IMR-90 (cell line): ENCODE measurements at regions not wholly inside any gene's neighbourhood (a gene's known extent, or its start where the extent isn't known, plus 50 kb on each side); places are given as distances from the start of the nearest gene placed in this dataset.

Experiments used
- ATAC-seq: fragments of 200-7000 bp; cut with Tn5 transposase; 2 replicates; pipeline ENCODE4 v1.9.1; 2020; ENCODE audit warnings: low read depth, mild to moderate bottlenecking, moderate library complexity
- BruUV-seq: library from RNA; stranded (reverse); fragments of 400-500 nt; replicated peaks from 2 replicates; lab custom pipeline; 2021; lab: Mats Ljungman, UMichigan
- CTCF ChIA-PET: fragments of 300-600 bp; formaldehyde crosslinking; extraction: SDS; loops from one replicate; lab custom pipeline; 2021; ENCODE audit warnings: antibody characterized with exemption; lab: Yijun Ruan, JAX
- POLR2A ChIA-PET: fragments of 300-600 bp; sonication (Branson Sonifier 250); formaldehyde crosslinking; loops from one replicate; lab custom pipeline; 2022; ENCODE audit warnings: antibody characterized with exemption; ENCODE audit not compliant: unreplicated experiment; lab: Charles Lee
- DNase-seq: peaks from one replicate; pipeline ENCODE4 v3.0.0; 2013
- H2AFZ ChIP-seq: replicated peaks from 2 replicates; pipeline ENCODE3; 2013; ENCODE audit warnings: low read length, mild to moderate bottlenecking; ENCODE audit not compliant: poor library complexity
- H2AK5ac ChIP-seq: 2 replicates; pipeline ENCODE4 v1.6.1; 2013; ENCODE audit warnings: low read depth, low read length, inconsistent platforms
- H2AK9ac ChIP-seq: replicated peaks from 2 replicates; pipeline ENCODE3; 2013; ENCODE audit warnings: mild to moderate bottlenecking, low read depth, low read length, moderate library complexity; ENCODE audit not compliant: poor library complexity
- H2BK120ac ChIP-seq: 2 replicates; pipeline ENCODE4 v1.6.1; 2013; ENCODE audit warnings: low read depth, low read length, inconsistent platforms
- H2BK15ac ChIP-seq: 3 replicates; pipeline ENCODE4 v1.6.1; 2013; ENCODE audit warnings: low read depth, low read length, inconsistent platforms
- H2BK20ac ChIP-seq: 2 replicates; pipeline ENCODE4 v1.6.1; 2013; ENCODE audit warnings: low read depth, mild to moderate bottlenecking, inconsistent platforms, low read length, moderate library complexity
- H2BK5ac ChIP-seq: 2 replicates; pipeline ENCODE4 v1.6.1; 2013; ENCODE audit warnings: mild to moderate bottlenecking, low read depth, low read length, inconsistent platforms; ENCODE audit not compliant: poor library complexity, severe bottlenecking
- H3K14ac ChIP-seq: replicated peaks from 2 replicates; pipeline ENCODE4 v1.6.1; 2013; ENCODE audit warnings: low read depth, low read length, inconsistent platforms
- H3K18ac ChIP-seq: 2 replicates; pipeline ENCODE4 v1.6.1; 2013; ENCODE audit warnings: low read depth, low read length, control low read depth
- H3K23ac ChIP-seq: 2 replicates; pipeline ENCODE4 v1.6.1; 2013; ENCODE audit warnings: low read depth, low read length, inconsistent platforms
- H3K27ac ChIP-seq: 2 replicates; pipeline ENCODE4 v1.5.1; 2013; ENCODE audit warnings: mild to moderate bottlenecking, control low read depth, low read length; ENCODE audit not compliant: insufficient read depth
- H3K27me3 ChIP-seq: 2 replicates; pipeline ENCODE4 v1.6.1; 2013; ENCODE audit warnings: low read length; ENCODE audit not compliant: control insufficient read depth, insufficient read depth
- H3K36me3 ChIP-seq: 2 replicates; pipeline ENCODE4 v1.6.1; 2013; ENCODE audit warnings: low read length, mixed read lengths; ENCODE audit not compliant: control insufficient read depth, insufficient read depth
- H3K4ac ChIP-seq: 2 replicates; pipeline ENCODE4 v1.6.1; 2013; ENCODE audit warnings: low read depth, low read length, inconsistent platforms
- H3K4me1 ChIP-seq: 2 replicates; pipeline ENCODE4 v1.6.1; 2013; ENCODE audit warnings: low read length, mixed read lengths; ENCODE audit not compliant: control insufficient read depth, insufficient read depth
- H3K4me2 ChIP-seq: 2 replicates; pipeline ENCODE4 v1.6.1; 2013; ENCODE audit warnings: low read depth, mild to moderate bottlenecking, control low read depth, low read length, moderate library complexity
- H3K4me3 ChIP-seq: 2 replicates; pipeline ENCODE4 v1.5.1; 2013; ENCODE audit warnings: low read depth, mild to moderate bottlenecking, control low read depth, low read length, moderate library complexity; ENCODE audit not compliant: insufficient read depth
- H3K56ac ChIP-seq: 2 replicates; pipeline ENCODE4 v1.6.1; 2013; ENCODE audit warnings: low read length, inconsistent platforms; ENCODE audit not compliant: insufficient read depth; ENCODE audit errors: extremely low read depth
- H3K79me1 ChIP-seq, 2 experiments: 2 replicates each; pipeline ENCODE4 v1.6.1; 2013; ENCODE audit warnings: low read length in 2 of 2, inconsistent platforms in 1 of 2, low read depth in 1 of 2
- H3K9ac ChIP-seq: 2 replicates; pipeline ENCODE4 v1.6.1; 2013; ENCODE audit warnings: low read depth, low read length, control low read depth
- H3K9me1 ChIP-seq: 2 replicates; pipeline ENCODE4 v1.6.1; 2013; ENCODE audit warnings: low read length, inconsistent platforms; ENCODE audit not compliant: insufficient read depth
- H3K9me3 ChIP-seq: 2 replicates; pipeline ENCODE4 v1.6.1; 2013; ENCODE audit warnings: low read length; ENCODE audit not compliant: control insufficient read depth, insufficient read depth
- H4K20me1 ChIP-seq: 2 replicates; pipeline ENCODE4 v1.6.1; 2013; ENCODE audit warnings: low read length, inconsistent platforms; ENCODE audit not compliant: insufficient read depth
- H4K5ac ChIP-seq: 2 replicates; pipeline ENCODE4 v1.6.1; 2013; ENCODE audit warnings: mild to moderate bottlenecking, low read depth, low read length, control low read depth
- H4K8ac ChIP-seq, 2 experiments: 2 replicates each; pipeline ENCODE4 v1.6.1; 2013; ENCODE audit warnings: low read depth in 2 of 2, low read length in 2 of 2, control low read depth in 1 of 2, inconsistent platforms in 1 of 2
- H4K91ac ChIP-seq: 2 replicates; pipeline ENCODE4 v1.6.1; 2013; ENCODE audit warnings: low read depth, low read length, inconsistent platforms; ENCODE audit not compliant: insufficient read depth
- BHLHE40 ChIP-seq: fragments of 150-350 bp; IDR thresholded peaks from 2 replicates; pipeline ENCODE4 v1.6.1; 2016; ENCODE audit warnings: mild to moderate bottlenecking, low read depth, low read length
- CEBPB ChIP-seq: IDR thresholded peaks from 2 replicates; pipeline ENCODE4 v1.6.1; 2012; ENCODE audit warnings: low read depth, low read length, improper control_type of control experiment
- CTCF ChIP-seq: conservative IDR thresholded peaks from 2 replicates; pipeline ENCODE4 v1.5.1; 2012; ENCODE audit warnings: mild to moderate bottlenecking, low read depth, low read length, improper control_type of control experiment
- ELK1 ChIP-seq: fragments of 150-350 bp; IDR thresholded peaks from 2 replicates; pipeline ENCODE4 v1.6.1; 2016; ENCODE audit warnings: low read depth, mild to moderate bottlenecking, low read length, moderate library complexity, borderline replicate concordance
- FOS ChIP-seq: fragments of 150-350 bp; IDR thresholded peaks from 2 replicates; pipeline ENCODE4 v1.6.1; 2016; ENCODE audit warnings: low read depth, low read length
- MAFK ChIP-seq: IDR thresholded peaks from 2 replicates; pipeline ENCODE4 v1.6.1; 2012; ENCODE audit warnings: low read depth, low read length, improper control_type of control experiment
- MAZ ChIP-seq: IDR thresholded peaks from 2 replicates; pipeline ENCODE4 v1.6.1; 2012; ENCODE audit warnings: low read depth, mild to moderate bottlenecking, low read length, improper control_type of control experiment, moderate library complexity, borderline replicate concordance
- MXI1 ChIP-seq: IDR thresholded peaks from 2 replicates; pipeline ENCODE4 v1.6.1; 2012; ENCODE audit warnings: low read depth, mild to moderate bottlenecking, low read length, moderate library complexity, borderline replicate concordance
- NFE2L2 ChIP-seq: fragments of 150-350 bp; IDR thresholded peaks from 2 replicates; pipeline ENCODE4 v1.6.1; 2016; ENCODE audit warnings: low read depth, mild to moderate bottlenecking, low read length
- RAD21 ChIP-seq: IDR thresholded peaks from 2 replicates; pipeline ENCODE4 v1.6.1; 2012; ENCODE audit warnings: low read length, improper control_type of control experiment
- RFX5 ChIP-seq: IDR thresholded peaks from 2 replicates; pipeline ENCODE4 v1.8.0; 2012; ENCODE audit warnings: low read depth, mild to moderate bottlenecking, low read length, moderate library complexity
- SMC3 ChIP-seq: fragments of 150-350 bp; IDR thresholded peaks from 2 replicates; pipeline ENCODE4 v1.6.1; 2016; ENCODE audit warnings: low read depth, mild to moderate bottlenecking, antibody characterized with exemption, low read length, moderate library complexity
- USF2 ChIP-seq: fragments of 150-350 bp; IDR thresholded peaks from 2 replicates; pipeline ENCODE4 v1.6.1; 2017; ENCODE audit warnings: mild to moderate bottlenecking, antibody characterized with exemption, low read length, low read depth
- WGBS, 2 experiments: methylation state at CpG; one replicate each; pipeline versions ENCODE4 v1.1.5 to v1.1.7; 2013; ENCODE audit warnings: missing lambda C conversion rate in 2 of 2; ENCODE audit not compliant: insufficient read length in 1 of 2; ENCODE audit errors: extremely low coverage in 2 of 2; 5-methylcytosine and 5-hydroxymethylcytosine counted together
- dilution Hi-C: fragments of 300-500 bp; cut with HindIII; formaldehyde crosslinking; loops from one replicate; pipeline ENCODE4 v1.14.3; 2018; ENCODE audit warnings: low sequenced_read_pairs; ENCODE audit not compliant: unreplicated experiment
- in situ Hi-C: fragments of 300-500 bp; cut with MboI; formaldehyde crosslinking; loops from 3 replicates; pipeline ENCODE4 v1.14.3; 2019; ENCODE audit warnings: low sequenced_read_pairs, inconsistent platforms, mixed read lengths
- intact Hi-C: fragments of 100-400 bp; cut with micrococcal nuclease; formaldehyde crosslinking; loops from 2 replicates; pipeline ENCODE4 v1.10.0; 2022

GRCh38 chr4:24071612-24072372 is 181.9 kb upstream of the PPARGC1A start:
- H4K20me1 ChIP-seq: no peaks in the 10 kb centered on the region
- peak overlapping the region; percentile 25; the same call in 1 of the 2 replicates for H3K18ac ChIP-seq
- no peak overlapping the region for H3K9ac ChIP-seq
- H2BK120ac ChIP-seq: peak overlapping the region; percentile 85; the same call in 1 of the 2 replicates
- TF ChIP-seq MAZ (no peak), BHLHE40 (no peak), ELK1 (no peak), MAFK (no peak), MXI1 (no peak), CTCF (no peak), USF2 (no peak), CEBPB (no peak), RFX5 (no peak), NFE2L2 (no peak), SMC3 (no peak), FOS (no peak), RAD21 (no peak)
- peak overlapping the region; percentile 78 for H2BK20ac ChIP-seq
- H3K14ac ChIP-seq: no peak overlapping the region
- no peak overlapping the region for H4K8ac ChIP-seq
- BruUV-seq: no TSS peak
- peak overlapping the region; percentile 78; the same call in 1 of the 3 replicates for H2BK15ac ChIP-seq
- H3K27me3 ChIP-seq: no peaks in the 10 kb centered on the region
- H2AK5ac ChIP-seq: peak overlapping the region; percentile 66; the same call in 1 of the 2 replicates
- H3K4me1 ChIP-seq: peaks cover 14% of the 10 kb centered on the region
- no peak overlapping the region for H3K27ac ChIP-seq
- H3K23ac ChIP-seq: no peak overlapping the region
- H3K4me2 ChIP-seq: no peak overlapping the region
- H3K4me3 ChIP-seq: no peak overlapping the region
- peak overlapping the region; percentile 46; the same call in 1 of the 2 replicates for H4K5ac ChIP-seq
- no peak overlapping the region for H2AK9ac ChIP-seq
- no peak overlapping the region for H3K56ac ChIP-seq
- no peaks in the 10 kb centered on the region; a peak in 1 of 4 replicates for H3K79me1 ChIP-seq
- ChIA-PET CTCF (no interaction called here), POLR2A (interaction anchor here (0.6 kb wide), 1 partner anchor 1188 kb away, joined by 5 read pairs; no protein-coding TSS in a partner anchor)
- no peak overlapping the region for H4K91ac ChIP-seq
- H2BK5ac ChIP-seq: no peak overlapping the region
- in situ Hi-C loops: no loop called here
- peak overlapping the region; percentile 61 for H3K4ac ChIP-seq
- intact Hi-C loops: no loop called here
- ATAC-seq (no peak), DNase-seq (no peak)
- no peak overlapping the region for H2AFZ ChIP-seq
- peaks cover 17% of the 10 kb centered on the region for H3K9me1 ChIP-seq
- dilution Hi-C loops: no loop called here
- H3K36me3 ChIP-seq: no peaks in the 10 kb centered on the region
- 100% methylated on average over 1 of the region's 2 CpGs; no CpG with 5 or more reads in 1 of the 2 experiments for WGBS, 2 experiments
- no peaks in the 10 kb centered on the region for H3K9me3 ChIP-seq
